Epithelial cell of proximal tubule (primary cell): ENCODE measurements at regions not wholly inside any gene's neighbourhood (a gene's known extent, or its start where the extent isn't known, plus 50 kb on each side); places are given as distances from the start of the nearest gene placed in this dataset.
"Not testable (repeated sequence)": the region's sequence is repeated elsewhere in the genome, so short reads cannot be mapped to it uniquely, and the experiment has no call there.

Experiments
- DNase-seq: peaks from one replicate; pipeline ENCODE4 v3.0.0-alpha.2; 2011; ENCODE audit warnings: low read depth
- H3K4me3 ChIP-seq: 2 replicates; pipeline ENCODE4 v1.5.1; 2011; ENCODE audit warnings: low read depth, mild to moderate bottlenecking, low read length
- CTCF ChIP-seq: conservative IDR thresholded peaks from 2 replicates; pipeline ENCODE4 v1.5.1; 2012; ENCODE audit warnings: low read depth, mild to moderate bottlenecking, low read length

GRCh38 chr3:88485001-88485400 is 335.2 kb downstream of the C3orf38 start:
- H3K4me3 ChIP-seq: no peak overlapping the region
- no peak for TF ChIP-seq CTCF
- DNase-seq: no peak

DNA sequence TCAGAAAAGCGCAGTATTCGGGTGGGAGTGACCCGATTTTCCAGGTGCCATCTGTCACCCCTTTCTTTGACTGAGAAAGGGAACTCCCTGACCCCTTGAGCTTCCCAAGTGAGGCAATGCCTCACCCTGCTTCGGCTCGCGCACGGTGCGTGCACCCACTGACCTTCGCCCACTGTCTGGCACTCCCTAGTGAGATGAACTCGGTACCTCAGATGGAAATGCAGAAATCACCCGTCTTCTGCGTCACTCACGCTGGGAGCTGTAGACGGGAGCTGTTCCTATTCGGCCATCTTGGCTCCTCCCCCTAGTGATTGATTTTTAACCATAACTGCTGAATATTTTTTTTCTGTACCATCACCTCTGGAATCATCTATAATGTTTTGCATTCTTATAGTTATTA is 359.1 kb downstream of the C3orf38 start:
- H3K4me3 ChIP-seq, DNase-seq: not testable (repeated sequence)

- no peak for DNase-seq
- H3K4me3 ChIP-seq: no peak overlapping the region
- no peak for TF ChIP-seq CTCF
Observed at GRCh38 chr3:88509582-88509981, 359.8 kb downstream of the C3orf38 start.

GRCh38 chr3:88528494-88528893 is 378.7 kb downstream of the C3orf38 start:
- DNase-seq: no peak
- TF ChIP-seq CTCF: no peak

DNA sequence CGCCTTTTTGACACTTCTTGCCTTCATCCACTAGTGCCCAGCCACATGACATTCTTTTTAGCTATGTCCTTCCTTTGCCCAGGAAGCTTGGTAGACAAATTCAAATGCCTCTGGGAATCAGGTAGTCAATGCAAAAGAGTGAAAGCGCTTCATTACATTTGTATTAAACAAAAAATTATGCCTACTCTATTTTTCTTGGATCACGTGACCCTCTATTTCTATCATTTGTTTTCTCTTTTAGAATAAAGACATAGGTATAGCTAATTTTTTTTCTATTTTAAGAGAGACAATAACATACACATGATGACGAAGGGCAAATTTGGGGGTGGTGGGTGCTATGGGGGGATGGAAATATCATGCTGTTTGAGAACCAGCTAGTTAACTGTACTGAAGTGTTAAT is 384.8 kb downstream of the C3orf38 start:
- no peak overlapping the region for H3K4me3 ChIP-seq
- no peak for TF ChIP-seq CTCF
- DNase-seq: no peak

More at GRCh38 chr3:88528494-88528893, 378.7 kb downstream of the C3orf38 start:
- no peak overlapping the region for H3K4me3 ChIP-seq

DNA sequence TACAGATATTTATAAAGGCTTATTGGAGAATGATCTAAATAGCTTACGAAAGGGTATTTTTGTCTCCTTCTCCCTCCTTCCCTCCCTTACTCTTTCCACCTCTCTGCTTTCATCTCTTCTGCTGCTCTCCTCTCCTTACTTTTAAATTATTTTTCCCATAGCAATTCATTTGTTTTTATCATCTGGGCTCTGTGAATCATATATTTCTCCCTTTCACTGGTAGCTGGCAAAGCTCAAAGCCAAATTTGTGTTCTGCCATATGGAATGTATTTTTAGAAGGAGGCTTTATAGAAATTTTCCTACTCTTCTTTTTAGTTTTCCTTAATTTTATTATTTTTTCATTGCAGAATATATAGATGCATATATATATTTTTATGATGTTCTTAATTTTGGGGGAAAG is 385.8 kb downstream of the C3orf38 start:
- no peak for DNase-seq
- TF ChIP-seq CTCF: no peak
- H3K4me3 ChIP-seq: no peak overlapping the region

DNA sequence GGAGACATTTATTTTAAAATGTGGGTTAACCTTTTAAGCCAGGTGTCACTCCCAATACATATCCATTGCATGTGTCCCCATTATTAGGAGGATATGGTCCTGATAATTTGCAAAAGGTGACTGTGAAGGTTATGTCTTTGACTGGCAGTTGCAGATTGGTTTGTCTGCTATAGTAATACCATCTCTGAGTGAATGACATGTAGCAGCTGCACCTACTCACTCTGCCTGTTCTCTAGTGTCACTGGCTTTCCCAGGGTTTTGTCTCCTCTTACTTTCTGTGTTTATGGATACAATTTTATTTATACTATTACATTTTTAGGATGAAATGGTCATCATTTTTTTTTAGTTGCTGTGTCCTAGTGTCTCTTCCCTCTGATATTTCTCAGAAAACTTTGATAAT is 393.2 kb downstream of the C3orf38 start:
- DNase-seq: no peak
- H3K4me3 ChIP-seq: no peak overlapping the region
- no peak for TF ChIP-seq CTCF

GRCh38 chr3:88572450-88572849 is 422.7 kb downstream of the C3orf38 start:
- no peak for DNase-seq
- H3K4me3 ChIP-seq: no peak overlapping the region
- TF ChIP-seq CTCF: no peak
